ENCODE measurements at regions not wholly inside any gene's neighbourhood (a gene's known extent, or its start where the extent isn't known, plus 50 kb on each side); places are given as distances from the start of the nearest gene placed in this dataset.

DNA sequence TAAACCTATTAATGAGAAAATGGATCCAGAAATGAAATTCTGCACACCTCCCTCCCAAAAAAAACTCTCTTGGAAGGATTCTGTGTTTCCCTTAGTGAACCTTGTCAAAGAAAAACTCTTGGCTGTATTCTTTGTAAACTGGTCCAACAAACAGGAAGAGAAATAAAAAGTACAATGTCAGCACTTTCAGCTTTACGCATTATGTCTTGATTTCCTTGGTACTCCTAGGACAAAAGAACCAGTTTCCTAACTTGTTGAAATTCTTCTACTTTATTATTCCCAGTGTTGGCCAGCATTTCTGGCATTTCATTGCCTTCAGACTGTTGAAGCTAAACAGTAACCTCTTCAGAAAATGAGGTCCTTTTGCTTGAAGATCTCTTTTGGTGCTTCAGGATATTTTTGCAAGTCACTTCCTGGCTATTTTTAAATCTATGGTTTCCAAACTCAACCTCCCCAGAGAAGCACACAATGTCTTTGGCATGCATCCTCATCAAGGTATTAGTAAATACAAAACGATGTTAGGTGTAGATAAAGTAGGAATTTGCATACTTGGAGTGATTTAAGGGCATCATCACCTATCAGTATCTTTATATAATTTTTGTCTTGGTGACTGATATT lies 342.7 kb downstream of the AASDHPPT start:
- ChIA-PET POLR2A (no interaction called here), CTCF (no interaction called here)
- H3K4me3 ChIP-seq (ENCODE audit: low read depth, low read length), result no peak overlapping the region
- no peak overlapping the region for H3K27ac ChIP-seq (ENCODE audit: extremely low read depth, low read depth, low read length)
- no peaks in the 10 kb centered on the region for H3K9me3 ChIP-seq (ENCODE audit: control insufficient read depth, insufficient read depth, low read depth, low read length)
- H3K36me3 ChIP-seq (ENCODE audit: control insufficient read depth in 2 of 2, insufficient read depth in 1 of 2, low read length in 2 of 2), result no peaks in the 10 kb centered on the region
- no peak for TF ChIP-seq ZNF133 (tag by site-specific recombination; IDR thresholded peaks at IDR 0.05)
- TF ChIP-seq, protein P1, sequence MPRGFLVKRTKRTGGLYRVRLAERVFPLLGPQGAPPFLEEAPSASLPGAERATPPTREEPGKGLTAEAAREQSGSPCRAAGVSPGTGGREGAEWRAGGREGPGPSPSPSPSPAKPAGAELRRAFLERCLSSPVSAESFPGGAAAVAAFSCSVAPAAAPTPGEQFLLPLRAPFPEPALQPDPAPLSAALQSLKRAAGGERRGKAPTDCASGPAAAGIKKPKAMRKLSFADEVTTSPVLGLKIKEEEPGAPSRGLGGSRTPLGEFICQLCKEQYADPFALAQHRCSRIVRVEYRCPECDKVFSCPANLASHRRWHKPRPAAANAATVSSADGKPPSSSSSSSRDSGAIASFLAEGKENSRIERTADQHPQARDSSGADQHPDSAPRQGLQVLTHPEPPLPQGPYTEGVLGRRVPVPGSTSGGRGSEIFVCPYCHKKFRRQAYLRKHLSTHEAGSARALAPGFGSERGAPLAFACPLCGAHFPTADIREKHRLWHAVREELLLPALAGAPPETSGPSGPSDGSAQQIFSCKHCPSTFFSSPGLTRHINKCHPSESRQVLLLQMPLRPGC (tag by site-specific recombination; IDR thresholded peaks at IDR 0.05), result no peak
- TF ChIP-seq ZNF701 (tag by site-specific recombination; IDR thresholded peaks at IDR 0.05), result no peak
- no peak for TF ChIP-seq MZF1 (tag by site-specific recombination; IDR thresholded peaks at IDR 0.05; ENCODE audit: borderline replicate concordance)
- TF ChIP-seq ZNF354C (tag by site-specific recombination; IDR thresholded peaks at IDR 0.05; ENCODE audit: borderline replicate concordance, low read depth), result no peak
- no peak for TF ChIP-seq ZSCAN16 (tag by site-specific recombination; IDR thresholded peaks at IDR 0.05)
- TF ChIP-seq ZIC2 (tag by site-specific recombination; IDR thresholded peaks at IDR 0.05), result no peak
- no peak for TF ChIP-seq OVOL3 (tag by site-specific recombination; IDR thresholded peaks at IDR 0.05)
- TF ChIP-seq ZNF76 (tag by site-specific recombination; IDR thresholded peaks at IDR 0.05; ENCODE audit: borderline replicate concordance, low read depth), result no peak
- H3K4me1 ChIP-seq (ENCODE audit: control insufficient read depth, insufficient read depth, low read length), result no peaks in the 10 kb centered on the region

DNA sequence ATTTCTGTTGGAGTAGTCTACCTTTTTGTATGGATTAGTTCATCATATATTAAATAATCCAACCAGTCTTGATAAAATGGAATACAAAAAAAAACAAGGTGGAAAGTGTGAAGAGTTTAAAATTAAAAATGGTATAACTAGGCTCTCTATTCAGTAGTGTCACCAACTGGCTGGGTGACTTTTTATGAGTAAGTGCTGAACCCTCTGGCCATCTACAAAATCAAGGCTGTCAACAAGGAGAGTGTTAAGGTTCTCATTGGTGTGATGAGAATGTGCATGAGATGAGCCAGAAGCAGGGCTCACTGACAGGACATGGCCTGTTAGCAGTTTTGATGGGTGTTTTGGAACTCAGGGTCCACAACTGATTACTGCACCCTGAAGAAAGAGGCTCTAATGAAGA lies 343.2 kb downstream of the AASDHPPT start:
- ChIA-PET POLR2A (no interaction called here), CTCF (no interaction called here)
- H3K4me3 ChIP-seq (ENCODE audit: low read depth, low read length), result no peak overlapping the region
- TF ChIP-seq ZNF555 (tag by site-specific recombination; conservative IDR thresholded peaks at IDR 0.05) (no peak), ZBTB17 (tag by site-specific recombination; IDR thresholded peaks at IDR 0.05) (no peak), ZNF544 (tag by site-specific recombination; IDR thresholded peaks at IDR 0.05) (no peak), ZNF324 (tag by site-specific recombination; IDR thresholded peaks at IDR 0.05) (no peak), ZNF701 (tag by site-specific recombination; IDR thresholded peaks at IDR 0.05) (no peak), ZNF473 (tag by site-specific recombination; IDR thresholded peaks at IDR 0.05) (no peak), ZNF404 (tag by site-specific recombination; IDR thresholded peaks at IDR 0.05) (no peak), ZNF791 (tag by site-specific recombination; IDR thresholded peaks at IDR 0.05) (no peak)
- no peaks in the 10 kb centered on the region for H3K9me3 ChIP-seq (ENCODE audit: control insufficient read depth, insufficient read depth, low read depth, low read length)
- no peaks in the 10 kb centered on the region for H3K36me3 ChIP-seq (ENCODE audit: control insufficient read depth in 2 of 2, insufficient read depth in 1 of 2, low read length in 2 of 2)
- H3K4me1 ChIP-seq (ENCODE audit: control insufficient read depth, insufficient read depth, low read length), result no peaks in the 10 kb centered on the region
- H3K27ac ChIP-seq (ENCODE audit: extremely low read depth, low read depth, low read length), result no peak overlapping the region

DNA sequence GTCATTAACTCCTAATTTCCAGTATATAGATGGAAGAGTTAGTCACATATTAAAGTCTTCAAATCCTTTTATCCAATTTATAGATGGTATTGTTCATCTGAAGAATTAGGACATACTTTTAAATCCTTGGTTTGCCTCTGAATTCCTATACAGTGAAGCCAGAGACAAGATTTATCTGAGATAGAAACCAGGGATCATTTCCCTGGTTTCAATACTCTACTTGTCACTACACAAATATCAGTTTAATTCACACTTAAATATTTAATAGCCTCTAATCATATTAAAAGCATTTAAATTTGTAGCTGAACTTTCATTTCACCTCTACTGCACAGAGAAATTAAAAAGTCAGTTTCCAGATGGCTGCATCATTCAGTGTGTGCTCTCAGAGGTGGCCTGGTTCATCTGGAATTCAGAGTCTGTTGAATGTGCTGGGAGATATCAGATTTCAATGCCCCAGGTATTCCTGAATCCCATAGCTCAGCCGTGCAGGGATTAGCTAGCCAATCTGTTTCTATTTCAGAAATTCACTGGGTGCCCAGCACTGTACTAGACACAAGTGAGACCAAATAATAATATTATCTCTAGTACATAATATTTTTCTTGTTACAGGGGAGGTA lies 344.3 kb downstream of the AASDHPPT start:
- Histone ChIP-seq H3K27ac (ENCODE audit: extremely low read depth, low read depth, low read length) (no peak overlapping the region), H3K4me3 (ENCODE audit: low read depth, low read length) (no peak overlapping the region), H3K4me1 (ENCODE audit: control insufficient read depth, insufficient read depth, low read length) (no peaks in the 10 kb centered on the region), H3K9me3 (ENCODE audit: control insufficient read depth, insufficient read depth, low read depth, low read length) (no peaks in the 10 kb centered on the region), H3K36me3 (ENCODE audit: control insufficient read depth in 2 of 2, insufficient read depth in 1 of 2, low read length in 2 of 2) (no peaks in the 10 kb centered on the region)
- POLR2A ChIA-PET, result no interaction called here
- TF ChIP-seq, protein P2, sequence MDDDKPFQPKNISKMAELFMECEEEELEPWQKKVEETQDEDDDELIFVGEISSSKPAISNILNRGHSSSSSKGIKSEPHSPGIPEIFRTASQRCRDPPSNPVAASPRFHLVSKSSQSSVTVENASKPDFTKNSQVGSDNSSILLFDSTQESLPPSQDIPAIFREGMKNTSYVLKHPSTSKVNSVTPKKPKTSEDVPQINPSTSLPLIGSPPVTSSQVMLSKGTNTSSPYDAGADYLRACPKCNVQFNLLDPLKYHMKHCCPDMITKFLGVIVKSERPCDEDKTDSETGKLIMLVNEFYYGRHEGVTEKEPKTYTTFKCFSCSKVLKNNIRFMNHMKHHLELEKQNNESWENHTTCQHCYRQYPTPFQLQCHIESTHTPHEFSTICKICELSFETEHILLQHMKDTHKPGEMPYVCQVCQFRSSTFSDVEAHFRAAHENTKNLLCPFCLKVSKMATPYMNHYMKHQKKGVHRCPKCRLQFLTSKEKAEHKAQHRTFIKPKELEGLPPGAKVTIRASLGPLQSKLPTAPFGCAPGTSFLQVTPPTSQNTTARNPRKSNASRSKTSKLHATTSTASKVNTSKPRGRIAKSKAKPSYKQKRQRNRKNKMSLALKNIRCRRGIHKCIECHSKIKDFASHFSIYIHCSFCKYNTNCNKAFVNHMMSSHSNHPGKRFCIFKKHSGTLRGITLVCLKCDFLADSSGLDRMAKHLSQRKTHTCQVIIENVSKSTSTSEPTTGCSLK (tag by site-specific recombination; IDR thresholded peaks at IDR 0.05), result no peak
- TF ChIP-seq ZNF174 (tag by site-specific recombination; IDR thresholded peaks at IDR 0.05) (no peak), GLIS1 (tag by site-specific recombination; IDR thresholded peaks at IDR 0.05) (peak; percentile 25; the same call in 1 of the 2 replicates)
- TF ChIP-seq, protein P3, sequence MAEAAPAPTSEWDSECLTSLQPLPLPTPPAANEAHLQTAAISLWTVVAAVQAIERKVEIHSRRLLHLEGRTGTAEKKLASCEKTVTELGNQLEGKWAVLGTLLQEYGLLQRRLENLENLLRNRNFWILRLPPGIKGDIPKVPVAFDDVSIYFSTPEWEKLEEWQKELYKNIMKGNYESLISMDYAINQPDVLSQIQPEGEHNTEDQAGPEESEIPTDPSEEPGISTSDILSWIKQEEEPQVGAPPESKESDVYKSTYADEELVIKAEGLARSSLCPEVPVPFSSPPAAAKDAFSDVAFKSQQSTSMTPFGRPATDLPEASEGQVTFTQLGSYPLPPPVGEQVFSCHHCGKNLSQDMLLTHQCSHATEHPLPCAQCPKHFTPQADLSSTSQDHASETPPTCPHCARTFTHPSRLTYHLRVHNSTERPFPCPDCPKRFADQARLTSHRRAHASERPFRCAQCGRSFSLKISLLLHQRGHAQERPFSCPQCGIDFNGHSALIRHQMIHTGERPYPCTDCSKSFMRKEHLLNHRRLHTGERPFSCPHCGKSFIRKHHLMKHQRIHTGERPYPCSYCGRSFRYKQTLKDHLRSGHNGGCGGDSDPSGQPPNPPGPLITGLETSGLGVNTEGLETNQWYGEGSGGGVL (tag by site-specific recombination; IDR thresholded peaks at IDR 0.05), result no peak
- CTCF ChIA-PET, result no interaction called here

Data from HEK293 (cell line).